GM12874 (cell line): ENCODE measurements at regions not wholly inside any gene's neighbourhood (a gene's known extent, or its start where the extent isn't known, plus 50 kb on each side); places are given as distances from the start of the nearest gene placed in this dataset.

Source experiments
- TF ChIP-seq, protein P1 (sequence below): IDR thresholded peaks from 2 replicates; pipeline ENCODE4 v1.5.1; 2011; ENCODE audit warnings: low read depth, mild to moderate bottlenecking, control low read depth, low read length, moderate library complexity; ENCODE audit not compliant: insufficient read depth

DNA sequence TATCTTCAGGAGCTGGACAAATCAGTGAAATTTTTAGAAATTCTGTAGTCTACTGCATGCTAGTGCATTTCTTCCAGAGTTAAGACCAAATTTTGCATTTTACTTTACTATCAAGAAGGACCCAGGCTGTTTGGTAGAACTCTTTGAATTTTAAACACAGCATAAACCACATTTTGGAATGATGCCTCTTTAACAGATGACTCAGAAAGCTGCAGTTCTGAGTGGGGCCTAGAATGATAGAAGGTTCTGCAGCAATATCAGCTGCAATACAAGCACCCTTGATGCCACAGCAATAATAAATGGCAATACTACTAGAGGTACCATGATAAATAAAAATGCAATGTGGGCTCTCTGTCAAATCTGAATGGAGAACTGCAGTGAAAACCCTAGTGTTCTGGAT lies 198.7 kb downstream of the TMA16 start:
- TF ChIP-seq, protein P1, sequence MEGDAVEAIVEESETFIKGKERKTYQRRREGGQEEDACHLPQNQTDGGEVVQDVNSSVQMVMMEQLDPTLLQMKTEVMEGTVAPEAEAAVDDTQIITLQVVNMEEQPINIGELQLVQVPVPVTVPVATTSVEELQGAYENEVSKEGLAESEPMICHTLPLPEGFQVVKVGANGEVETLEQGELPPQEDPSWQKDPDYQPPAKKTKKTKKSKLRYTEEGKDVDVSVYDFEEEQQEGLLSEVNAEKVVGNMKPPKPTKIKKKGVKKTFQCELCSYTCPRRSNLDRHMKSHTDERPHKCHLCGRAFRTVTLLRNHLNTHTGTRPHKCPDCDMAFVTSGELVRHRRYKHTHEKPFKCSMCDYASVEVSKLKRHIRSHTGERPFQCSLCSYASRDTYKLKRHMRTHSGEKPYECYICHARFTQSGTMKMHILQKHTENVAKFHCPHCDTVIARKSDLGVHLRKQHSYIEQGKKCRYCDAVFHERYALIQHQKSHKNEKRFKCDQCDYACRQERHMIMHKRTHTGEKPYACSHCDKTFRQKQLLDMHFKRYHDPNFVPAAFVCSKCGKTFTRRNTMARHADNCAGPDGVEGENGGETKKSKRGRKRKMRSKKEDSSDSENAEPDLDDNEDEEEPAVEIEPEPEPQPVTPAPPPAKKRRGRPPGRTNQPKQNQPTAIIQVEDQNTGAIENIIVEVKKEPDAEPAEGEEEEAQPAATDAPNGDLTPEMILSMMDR = no peak

DNA sequence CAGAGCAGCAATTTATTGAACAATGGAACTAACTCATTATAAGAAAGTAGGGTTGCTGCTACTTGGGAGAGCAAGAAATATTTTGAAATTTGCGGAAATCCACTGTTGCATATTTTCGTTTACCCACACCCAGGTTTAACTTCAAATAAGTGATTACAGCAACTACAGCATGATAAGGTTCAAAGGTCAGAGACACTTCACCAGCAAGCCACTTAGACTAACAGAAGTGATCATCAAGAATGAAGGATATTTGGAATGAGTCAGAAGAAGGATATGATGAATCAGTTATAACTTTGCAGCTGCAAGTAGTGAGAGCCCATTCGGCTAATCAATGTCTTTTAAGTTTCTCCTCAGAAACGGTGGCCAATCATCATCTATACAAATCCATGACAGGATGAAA lies 199.3 kb downstream of the TMA16 start:
- TF ChIP-seq, protein P1 = no peak

DNA sequence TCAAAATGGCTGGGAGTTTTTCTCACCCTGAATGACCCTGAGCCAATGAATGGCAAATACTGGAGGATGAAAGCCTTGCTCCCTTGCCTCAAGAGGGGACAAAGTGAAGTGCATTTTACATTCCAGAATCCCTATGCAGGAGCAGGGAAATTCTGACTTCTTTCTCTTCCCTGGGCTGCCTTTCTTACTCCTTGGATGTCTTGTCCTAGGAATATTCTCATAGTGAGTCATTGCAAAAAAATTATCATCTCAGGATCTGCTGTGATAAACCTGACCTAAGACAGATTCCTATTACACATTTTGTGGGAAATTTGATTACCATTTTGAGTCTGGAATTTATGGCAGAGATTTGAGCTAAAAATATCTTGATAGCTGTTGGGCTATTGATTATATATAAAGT lies 199.9 kb downstream of the TMA16 start:
- TF ChIP-seq, protein P1 = no peak

DNA sequence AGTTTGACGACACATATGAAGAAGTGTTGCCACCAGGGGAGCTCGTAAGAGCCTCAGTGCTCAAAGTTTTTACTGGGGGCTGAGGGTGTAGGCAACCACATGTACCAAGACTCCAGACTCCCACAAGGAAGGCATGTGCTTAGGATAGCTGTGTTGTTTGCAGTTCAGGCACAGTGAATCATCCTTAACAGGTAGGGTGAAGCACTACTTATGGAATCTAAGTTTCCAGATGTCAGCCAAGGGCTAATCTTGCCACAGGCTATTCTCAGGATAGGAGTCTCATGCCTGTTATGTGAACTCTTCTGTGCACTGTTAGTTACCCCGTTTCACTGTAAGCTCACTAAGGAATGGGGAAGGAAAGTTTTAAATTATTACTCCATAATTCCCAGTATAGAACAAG lies 202.6 kb downstream of the TMA16 start:
- TF ChIP-seq, protein P1 = no peak

DNA sequence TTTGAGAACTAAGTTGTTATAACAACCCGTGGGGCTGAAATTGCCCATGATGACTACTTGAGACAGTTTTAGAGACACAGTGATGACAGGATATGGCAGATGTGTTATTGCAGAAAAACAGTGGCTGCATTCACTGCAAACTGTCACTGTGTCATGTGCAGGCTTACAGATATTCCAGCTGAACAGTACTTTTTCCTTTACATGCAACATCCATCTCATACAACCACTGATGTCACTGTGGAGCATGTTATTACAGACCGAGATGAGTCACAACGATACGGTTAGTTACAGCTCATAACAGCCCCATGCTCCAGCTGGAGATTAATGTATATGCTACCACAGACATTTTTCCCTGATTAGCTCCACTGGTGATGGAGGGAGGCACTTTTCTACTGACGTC lies 207.4 kb downstream of the TMA16 start:
- TF ChIP-seq, protein P1 = no peak

DNA sequence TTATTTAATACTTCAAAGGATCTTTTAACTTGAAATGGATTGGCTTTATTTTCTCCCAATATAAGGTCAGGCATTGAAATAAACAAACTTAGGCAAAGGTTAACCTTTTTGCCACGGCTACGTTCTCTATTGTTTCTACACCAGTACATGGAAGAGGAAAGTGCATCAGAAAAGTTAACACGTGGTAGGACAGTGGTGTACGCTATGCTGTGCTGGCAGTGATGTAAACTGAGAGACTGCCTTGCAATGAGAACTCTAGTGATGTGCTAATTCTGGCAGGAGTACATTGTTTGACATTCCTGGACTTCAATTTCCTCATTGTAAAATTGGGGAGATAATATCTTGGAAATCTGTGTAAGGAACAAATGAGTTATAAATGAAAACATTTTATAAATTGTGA lies 208.2 kb downstream of the TMA16 start:
- TF ChIP-seq, protein P1 = no peak

DNA sequence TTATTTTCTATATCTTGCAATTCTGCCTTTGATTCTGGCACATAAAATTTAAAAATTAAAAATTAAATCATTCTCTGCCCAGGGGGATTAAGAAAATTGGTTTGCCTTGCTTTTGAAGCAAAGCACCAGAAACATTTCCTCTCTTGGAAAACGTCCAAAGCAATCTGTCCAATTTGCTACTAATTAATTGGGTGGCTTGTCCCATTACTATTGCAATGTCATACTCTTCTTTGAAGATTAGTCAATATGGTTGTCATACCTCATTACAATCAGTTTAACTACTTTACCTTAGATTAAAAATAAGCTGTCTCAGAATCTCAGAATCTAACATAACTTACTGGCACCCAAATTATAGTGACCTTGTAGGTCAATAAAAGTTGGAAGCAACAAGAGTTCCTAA lies 208.8 kb downstream of the TMA16 start:
- TF ChIP-seq, protein P1 = no peak

DNA sequence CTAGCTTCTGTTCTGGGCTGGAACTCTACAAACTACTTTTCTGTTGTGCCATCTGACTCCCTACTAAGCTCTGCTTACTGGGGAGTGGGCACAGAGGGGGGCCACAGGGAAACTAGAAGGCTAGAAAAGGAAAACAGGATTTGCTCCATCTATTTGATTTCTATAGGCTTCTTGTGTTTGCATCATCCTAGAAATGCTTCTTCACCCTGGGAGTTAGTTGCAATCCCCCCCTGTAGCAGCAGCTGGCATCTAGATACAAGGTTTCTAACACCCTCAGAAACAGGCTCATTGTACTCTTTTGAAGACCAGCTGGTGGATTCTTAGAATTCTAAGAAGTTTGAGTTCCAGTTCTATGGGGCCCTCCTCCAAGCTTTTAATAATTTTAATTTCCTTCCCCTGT lies 213.4 kb downstream of the TMA16 start:
- TF ChIP-seq, protein P1 = no peak
